ENCODE measurements at regions not wholly inside any gene's neighbourhood (a gene's known extent, or its start where the extent isn't known, plus 50 kb on each side); places are given as distances from the start of the nearest gene placed in this dataset.

- no peak overlapping the region for H2BK20ac ChIP-seq (ENCODE audit: low read depth, low read length, poor library complexity, severe bottlenecking)
- H3K27me3 ChIP-seq (ENCODE audit: insufficient read depth, low read length) = no peaks in the 10 kb centered on the region
- no peaks in the 10 kb centered on the region for H3K79me1 ChIP-seq (ENCODE audit: insufficient read depth, low read depth, low read length, poor library complexity, severe bottlenecking)
- H2AK5ac ChIP-seq (ENCODE audit: insufficient read length, low read length) = no peak overlapping the region
- no CpG with 5 or more reads among the region's 5 CpGs for WGBS (ENCODE audit: extremely low coverage, insufficient read length, low lambda C conversion rate)
- H4K20me1 ChIP-seq (ENCODE audit: control insufficient read depth, insufficient read depth, insufficient read length) = no peaks in the 10 kb centered on the region
- peaks cover 3 to 4% of the 10 kb centered on the region in 2 experiments; a peak in 3 of 5 replicates for H3K9me3 Mint-ChIP-seq
- no peak overlapping the region for H3K4me3 Mint-ChIP-seq
- peaks cover 7 to 8% of the 10 kb centered on the region in 2 experiments for H3K4me1 Mint-ChIP-seq
- H2BK120ac ChIP-seq (ENCODE audit: low read depth, low read length, poor library complexity, severe bottlenecking) = no peak overlapping the region
- H3K4ac ChIP-seq (ENCODE audit: low read depth, low read length) = no peak overlapping the region
- no peak overlapping the region for H4K8ac ChIP-seq (replicated peaks; ENCODE audit: insufficient read length, low read depth, low read length)
- TF ChIP-seq CTCF (conservative IDR thresholded peaks at IDR 0.05) = no peak
- peaks cover 7% of the 10 kb centered on the region for H3K27me3 Mint-ChIP-seq (ENCODE audit: low read depth)
- H3K4me2 ChIP-seq (ENCODE audit: insufficient read depth, insufficient read length, low read length) = no peak overlapping the region
- H3K36me3 Mint-ChIP-seq (ENCODE audit: insufficient read depth in 1 of 3, low read depth in 3 of 3) = no peaks in the 10 kb centered on the region
- no peak overlapping the region for H4K91ac ChIP-seq (ENCODE audit: insufficient read length, low read depth, low read length)
- no peak overlapping the region for H2BK5ac ChIP-seq (ENCODE audit: insufficient read length, low read length)
- H2AFZ ChIP-seq (ENCODE audit: low read length) = no peak overlapping the region
- H3K79me2 ChIP-seq (ENCODE audit: insufficient read depth, low read length) = no peaks in the 10 kb centered on the region
- no peak overlapping the region for H3K27ac Mint-ChIP-seq
- H3K18ac ChIP-seq (ENCODE audit: insufficient read length, low read depth, low read length) = no peak overlapping the region
- no peak overlapping the region for H2BK15ac ChIP-seq (ENCODE audit: low read depth, low read length)
- no peak overlapping the region for H3K27ac ChIP-seq (ENCODE audit: insufficient read length, low read depth, low read length)
- no peak for DNase-seq
- H2BK12ac ChIP-seq (ENCODE audit: insufficient read length, low read depth, low read length) = no peak overlapping the region
- no peaks in the 10 kb centered on the region for H3K9me3 ChIP-seq (ENCODE audit: control insufficient read depth, low read depth, low read length)
- no peak overlapping the region for H3K14ac ChIP-seq (ENCODE audit: insufficient read depth, low read length)
- H3K4me1 ChIP-seq (ENCODE audit: insufficient read depth, low read length) = no peaks in the 10 kb centered on the region
- H3K23ac ChIP-seq (ENCODE audit: insufficient read length, low read depth, low read length) = no peak overlapping the region
- H4K5ac ChIP-seq (ENCODE audit: insufficient read length, low read depth, low read length) = no peak overlapping the region
- H3K23me2 ChIP-seq (ENCODE audit: insufficient read length, low read depth, low read length, poor library complexity, severe bottlenecking) = no peaks in the 10 kb centered on the region
- H3K9ac ChIP-seq (ENCODE audit: extremely low read depth, insufficient read length, low read length) = no peak overlapping the region
- H3T11ph ChIP-seq (ENCODE audit: low read length) = no peak overlapping the region
- H3K56ac ChIP-seq (ENCODE audit: insufficient read length, low read depth, low read length) = no peak overlapping the region
Observed at GRCh38 chr7:41047211-41047610, 655.7 kb downstream of the INHBA start.

All from H9 (cell line).